GM18868 (cell line): ENCODE measurements at regions not wholly inside any gene's neighbourhood (a gene's known extent, or its start where the extent isn't known, plus 50 kb on each side); places are given as distances from the start of the nearest gene placed in this dataset.

ENCODE experiments used
- ATAC-seq: cut with Tn5 transposase; IDR thresholded peaks from one replicate; pipeline ENCODE4 v1.9.1; 2021; ENCODE audit warnings: mild to moderate bottlenecking, moderate library complexity; ENCODE audit not compliant: unreplicated experiment

GRCh38 chr1:99152132-99152531 lies 112.2 kb upstream of the PLPPR4 start:
- ATAC-seq: no peak

GRCh38 chr1:99163671-99164070 lies 100.6 kb upstream of the PLPPR4 start:
- ATAC-seq: no peak

- peak; percentile 82 for ATAC-seq
These were observed 93.8 kb upstream of the PLPPR4 start for GRCh38 chr1:99170516-99170915.

GRCh38 chr1:99171184-99171813 lies 93.0 kb upstream of the PLPPR4 start:
- no peak for ATAC-seq

GRCh38 chr1:99173282-99173681 lies 91.0 kb upstream of the PLPPR4 start:
- ATAC-seq: no peak

- no peak for ATAC-seq
These were observed 90.4 kb upstream of the PLPPR4 start for GRCh38 chr1:99173900-99174299.

- no peak for ATAC-seq
These were observed 87.5 kb upstream of the PLPPR4 start for GRCh38 chr1:99176753-99177152.

- no peak for ATAC-seq
These were observed 86.8 kb upstream of the PLPPR4 start for GRCh38 chr1:99177465-99177864.

- peak; percentile 97 for ATAC-seq
These were observed 83.9 kb upstream of the PLPPR4 start for GRCh38 chr1:99180343-99180808.

GRCh38 chr1:99180915-99181314 lies 83.4 kb upstream of the PLPPR4 start:
- ATAC-seq: no peak

- no peak for ATAC-seq
These were observed 82.4 kb upstream of the PLPPR4 start for GRCh38 chr1:99181892-99182291.

GRCh38 chr1:99185196-99185595 lies 79.1 kb upstream of the PLPPR4 start:
- ATAC-seq: no peak

- no peak for ATAC-seq
These were observed 70.9 kb upstream of the PLPPR4 start for GRCh38 chr1:99193431-99193830.

GRCh38 chr1:99198393-99198792 lies 65.9 kb upstream of the PLPPR4 start:
- no peak for ATAC-seq

GRCh38 chr1:99207216-99207615 lies 57.1 kb upstream of the PLPPR4 start:
- ATAC-seq: no peak
